DMS53 treated with DMSO at 0.1 percent for 48 hours (cell line): ENCODE measurements at regions not wholly inside any gene's neighbourhood (a gene's known extent, or its start where the extent isn't known, plus 50 kb on each side); places are given as distances from the start of the nearest gene placed in this dataset.

ENCODE experiments used
- DNase-seq: peaks from one replicate; lab custom pipeline; 2025; ENCODE audit not compliant: unreplicated experiment; lab: John Stamatoyannopoulos, UW

- no peak for DNase-seq
These were observed 173.2 kb upstream of the HMGA2 start for GRCh38 chr12:65651060-65651459.

DNA sequence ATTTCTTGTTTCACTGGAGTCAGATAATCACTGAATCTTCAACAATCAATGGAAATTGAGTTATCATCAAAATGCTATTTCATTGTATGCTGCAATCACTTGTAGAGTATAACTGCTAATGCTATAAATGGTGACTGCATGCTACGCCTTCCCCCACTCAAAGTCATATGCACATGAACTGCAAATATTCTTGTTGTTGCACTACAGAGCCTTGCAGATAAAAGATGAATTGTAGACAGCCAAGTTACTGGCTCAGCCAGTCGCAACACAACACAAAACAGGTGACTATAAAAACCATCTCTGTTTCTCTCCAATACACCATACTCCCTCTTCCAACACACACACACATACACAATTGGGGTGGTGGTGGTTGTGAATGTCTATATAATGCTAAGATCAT, 171.0 kb upstream of the HMGA2 start:
- DNase-seq, result no peak

GRCh38 chr12:65653946-65654629, 170.2 kb upstream of the HMGA2 start:
- no peak for DNase-seq

GRCh38 chr12:65655074-65655493, 169.2 kb upstream of the HMGA2 start:
- no peak for DNase-seq

- DNase-seq, result no peak
These were observed 168.0 kb upstream of the HMGA2 start for GRCh38 chr12:65656156-65656882.

DNA sequence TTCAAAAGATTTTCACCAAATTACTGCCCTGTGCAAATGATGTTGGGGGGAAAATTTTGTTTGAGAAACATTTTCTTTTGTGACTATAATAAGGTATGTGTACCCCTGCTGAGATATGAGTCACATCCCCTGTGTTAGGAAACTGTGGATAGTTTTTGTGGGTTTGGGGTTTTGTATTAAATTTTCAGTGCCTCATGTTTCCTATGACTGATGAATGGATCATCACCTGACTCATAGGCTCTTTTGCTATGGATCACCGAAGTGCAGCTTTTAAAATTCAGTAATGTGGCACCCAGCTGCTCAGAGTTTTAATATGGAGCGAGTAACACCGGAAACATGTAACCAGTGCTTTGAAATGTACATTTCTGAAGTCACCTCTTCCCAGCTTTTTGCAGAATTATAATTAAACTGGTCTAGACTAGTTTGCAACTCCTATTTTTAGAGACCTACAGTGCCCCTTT, 167.4 kb upstream of the HMGA2 start:
- DNase-seq, result no peak

DNA sequence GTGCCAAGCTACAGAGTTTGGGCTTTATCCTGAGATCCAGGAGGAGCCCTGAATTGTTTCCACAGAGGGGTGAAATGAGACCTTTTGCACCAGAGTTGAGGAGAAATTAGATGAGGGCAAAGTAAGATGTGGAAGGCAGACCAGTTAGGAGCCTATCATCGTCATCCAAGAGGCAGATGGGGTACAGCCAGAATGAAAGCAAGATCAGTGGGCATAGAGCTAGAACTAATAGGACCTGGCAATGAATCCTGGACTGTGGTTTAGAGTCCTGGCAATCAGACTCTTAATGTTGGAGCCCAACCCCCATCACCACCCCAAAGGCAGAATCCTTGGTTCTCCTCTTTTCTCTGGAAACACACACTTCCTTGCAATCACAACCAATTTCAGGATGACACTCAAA, 166.6 kb upstream of the HMGA2 start:
- DNase-seq, result no peak

- DNase-seq, result no peak
These were observed 165.9 kb upstream of the HMGA2 start for GRCh38 chr12:65658360-65658759.

DNA sequence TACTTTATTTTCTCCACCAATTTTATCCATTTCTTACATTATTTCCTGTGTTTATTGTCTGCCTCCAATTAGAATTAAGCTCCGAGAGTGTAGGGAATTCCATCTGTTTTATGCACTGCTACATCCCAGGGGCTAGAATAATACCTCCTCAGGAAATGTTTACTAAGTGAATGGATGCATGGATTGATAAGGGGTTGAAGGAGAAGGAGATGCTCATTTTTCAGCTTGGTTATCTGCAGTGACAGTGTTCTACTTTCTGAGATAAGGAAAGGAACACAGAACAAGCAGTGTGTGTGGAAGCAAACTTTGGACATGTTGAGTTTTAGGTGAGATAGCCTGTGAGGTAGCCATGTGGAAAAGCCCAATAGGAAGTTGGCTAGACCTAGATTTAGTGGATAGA, 164.6 kb upstream of the HMGA2 start:
- DNase-seq, result no peak

DNA sequence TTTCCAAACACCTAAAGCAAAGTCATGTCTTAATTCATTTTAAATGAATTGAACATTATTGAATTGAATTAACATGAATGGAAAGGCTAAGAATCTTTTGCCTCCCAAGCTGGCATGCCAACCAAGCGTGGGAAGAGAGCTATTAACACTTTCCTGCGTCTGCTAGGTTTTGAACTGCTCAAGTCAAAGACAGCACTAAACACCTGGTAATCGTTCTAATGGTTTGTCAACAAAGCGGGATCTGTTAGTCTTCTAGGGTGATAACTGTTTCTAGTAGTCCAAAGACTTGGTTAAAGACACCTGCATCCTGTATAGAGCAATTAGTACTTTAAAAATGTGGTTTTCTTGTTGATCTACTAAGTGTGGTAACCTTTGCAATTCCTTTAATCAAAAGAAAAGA, 164.2 kb upstream of the HMGA2 start:
- DNase-seq, result no peak

- no peak for DNase-seq
These were observed 163.4 kb upstream of the HMGA2 start for GRCh38 chr12:65660836-65661235.

DNA sequence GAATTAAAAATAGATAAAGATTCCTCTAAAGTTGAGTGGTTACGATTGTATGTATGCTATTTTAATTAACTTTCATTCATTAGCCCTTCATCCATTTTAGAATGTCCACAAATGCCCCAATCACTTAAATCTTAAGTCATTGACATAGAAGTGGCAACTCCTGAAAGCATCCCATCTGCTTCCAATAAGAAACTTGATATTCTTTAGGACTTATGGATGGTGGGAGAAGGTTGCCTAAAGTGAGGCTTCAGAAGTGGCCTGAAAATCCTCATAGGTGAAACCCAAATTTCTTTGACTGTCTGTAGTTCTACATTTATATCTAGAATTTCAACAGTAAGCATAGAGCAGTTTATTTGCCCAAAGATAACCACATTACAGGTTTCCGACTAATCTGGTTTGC, 161.7 kb upstream of the HMGA2 start:
- DNase-seq, result no peak

GRCh38 chr12:65663097-65663496, 161.2 kb upstream of the HMGA2 start:
- DNase-seq, result no peak

DNA sequence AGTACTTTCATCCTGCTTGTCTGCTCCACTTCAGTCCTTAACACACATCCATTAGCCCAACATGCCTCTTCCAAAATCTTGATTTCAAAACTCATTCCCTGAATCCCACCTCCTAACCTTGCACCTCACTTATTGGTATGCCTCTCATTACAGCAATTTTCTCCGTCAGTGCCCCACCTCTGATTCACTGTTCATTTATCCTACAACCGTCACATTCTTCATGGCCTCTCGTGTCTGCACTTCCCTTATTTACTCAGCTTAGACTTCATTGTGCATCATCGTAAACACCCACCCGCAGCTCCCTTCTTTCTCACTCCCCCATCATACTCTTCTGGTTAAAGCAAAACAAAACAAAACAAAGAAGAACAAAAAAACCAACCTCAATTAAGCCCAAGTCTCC, 160.6 kb upstream of the HMGA2 start:
- no peak for DNase-seq

DNA sequence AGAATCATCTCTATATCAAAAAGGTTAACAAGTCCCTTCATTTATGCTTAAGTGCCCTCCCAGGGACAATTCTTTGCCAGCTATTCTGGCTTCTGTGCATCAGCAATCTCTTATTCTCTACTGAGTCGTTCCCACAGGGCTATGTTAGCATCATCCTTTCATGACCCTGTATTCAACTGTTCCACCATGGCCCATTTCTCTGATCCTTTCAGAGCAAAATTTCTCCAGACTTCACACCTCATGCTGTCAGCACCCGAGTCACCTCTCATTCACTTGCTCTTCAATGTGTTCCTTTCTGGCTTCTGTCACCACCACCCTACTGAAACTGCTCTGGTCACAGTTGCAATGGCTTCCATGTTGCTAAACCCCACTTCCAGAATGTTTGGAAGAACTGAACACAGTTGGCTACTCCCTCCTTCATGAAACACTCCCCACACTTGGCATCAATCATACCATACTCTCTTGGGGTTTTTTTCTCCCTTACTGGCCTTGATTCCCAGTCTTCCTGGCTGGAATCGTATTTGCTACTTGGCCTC, 159.5 kb upstream of the HMGA2 start:
- no peak for DNase-seq

- no peak for DNase-seq
These were observed 158.5 kb upstream of the HMGA2 start for GRCh38 chr12:65665817-65666216.

- no peak for DNase-seq
These were observed 157.4 kb upstream of the HMGA2 start for GRCh38 chr12:65666876-65667275.

GRCh38 chr12:65667932-65668331, 156.4 kb upstream of the HMGA2 start:
- no peak for DNase-seq

DNA sequence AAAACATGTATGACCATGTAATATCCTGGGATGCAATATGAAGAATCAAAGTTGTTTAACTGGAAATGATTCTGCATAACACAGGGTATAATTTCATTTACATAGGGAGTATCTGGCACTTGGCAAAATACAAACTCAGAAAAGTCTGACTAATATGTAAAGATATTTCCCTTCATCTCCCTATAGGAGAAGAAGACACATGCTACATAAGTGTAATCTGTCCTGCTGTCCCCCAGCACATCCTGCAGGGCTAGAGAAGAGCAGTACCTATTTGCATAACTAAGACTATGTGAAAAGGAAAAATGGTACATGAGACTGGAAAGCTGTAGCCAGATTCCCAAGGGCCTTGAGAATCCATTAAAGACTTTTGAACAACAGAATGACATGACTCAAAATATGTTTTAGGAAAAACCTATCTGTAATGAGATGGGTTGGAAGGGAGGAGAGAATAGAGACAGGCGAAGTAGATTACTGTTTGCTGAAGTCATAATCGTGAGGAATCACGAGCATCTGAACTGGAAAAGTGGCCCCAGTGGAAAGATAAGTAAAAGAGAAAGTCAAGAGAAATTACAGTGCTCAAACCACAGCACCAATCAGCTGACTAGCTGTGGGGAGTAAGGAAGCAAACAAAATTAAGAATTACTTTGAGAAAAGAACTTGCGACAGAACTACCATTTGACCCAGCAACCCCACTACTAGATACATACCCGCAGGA, 155.1 kb upstream of the HMGA2 start:
- DNase-seq, result no peak

DNA sequence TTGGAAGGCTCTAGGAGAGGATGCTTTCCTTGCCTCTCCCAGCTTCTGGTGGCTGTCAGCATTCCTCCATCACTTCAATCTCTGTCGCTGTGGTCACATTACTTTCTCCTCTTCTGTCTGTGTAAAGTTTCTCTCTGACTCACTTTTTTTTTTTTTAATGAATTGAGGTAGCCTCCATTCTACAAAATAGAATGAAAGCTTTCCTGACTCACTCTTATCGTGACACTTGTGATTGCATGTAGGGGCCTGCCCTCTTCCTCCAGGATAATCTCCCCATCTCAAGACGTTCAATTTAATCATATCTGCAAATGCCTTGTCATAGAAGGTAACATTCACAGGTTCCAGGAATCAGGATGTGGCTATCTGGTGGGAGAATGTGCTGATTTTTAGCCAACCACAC, 153.5 kb upstream of the HMGA2 start:
- DNase-seq, result no peak

DNA sequence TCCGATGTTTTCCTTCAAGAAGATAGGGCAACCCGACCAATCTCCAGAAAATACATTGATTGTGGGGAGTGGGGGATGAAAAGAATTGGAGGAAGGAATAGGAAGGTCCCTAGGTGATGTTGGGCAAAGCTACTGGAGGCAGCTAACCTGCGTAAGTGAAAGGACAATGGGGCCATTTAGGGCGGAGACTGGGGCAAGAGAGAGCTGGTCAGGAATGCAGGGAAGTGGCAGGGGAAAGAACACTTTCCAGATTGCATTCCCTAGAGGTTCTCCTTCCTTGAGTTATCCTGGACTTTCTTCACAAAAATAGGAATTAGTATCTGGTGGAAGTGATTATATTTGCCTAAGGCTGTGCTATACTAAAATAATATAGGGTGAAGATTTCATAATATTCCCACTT, 151.8 kb upstream of the HMGA2 start:
- DNase-seq, result no peak

DNA sequence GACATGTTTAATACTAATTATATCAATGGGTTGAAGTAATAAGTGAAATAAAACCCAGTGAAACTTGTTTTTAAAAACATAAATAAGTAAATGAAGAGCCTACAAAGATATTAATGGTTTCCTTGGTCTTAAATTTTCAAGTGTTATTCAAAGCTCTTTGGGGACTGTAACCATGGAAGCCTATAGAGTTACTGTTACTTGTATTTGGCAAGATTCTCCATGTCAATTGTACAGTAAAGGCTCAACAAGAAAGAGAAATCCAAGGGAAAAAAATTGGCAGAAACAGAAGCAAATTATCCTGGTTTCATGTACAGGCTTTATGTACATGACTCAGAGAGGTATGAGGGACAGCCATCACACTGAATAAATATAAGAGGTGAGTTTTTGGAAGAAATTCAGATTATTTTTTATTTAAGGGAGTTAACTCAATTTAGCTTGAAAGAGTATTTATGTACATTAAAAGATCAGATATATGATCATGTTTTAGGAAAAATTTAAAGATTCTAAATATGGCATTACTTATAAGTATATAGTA, 151.1 kb upstream of the HMGA2 start:
- no peak for DNase-seq
